GM21737 (cell line): ENCODE measurements at regions not wholly inside any gene's neighbourhood (a gene's known extent, or its start where the extent isn't known, plus 50 kb on each side); places are given as distances from the start of the nearest gene placed in this dataset.

ENCODE experiments used
- ATAC-seq: cut with Tn5 transposase; IDR thresholded peaks from one replicate; pipeline ENCODE4 v1.9.1; 2021; ENCODE audit warnings: mild to moderate bottlenecking, moderate library complexity; ENCODE audit not compliant: unreplicated experiment

DNA sequence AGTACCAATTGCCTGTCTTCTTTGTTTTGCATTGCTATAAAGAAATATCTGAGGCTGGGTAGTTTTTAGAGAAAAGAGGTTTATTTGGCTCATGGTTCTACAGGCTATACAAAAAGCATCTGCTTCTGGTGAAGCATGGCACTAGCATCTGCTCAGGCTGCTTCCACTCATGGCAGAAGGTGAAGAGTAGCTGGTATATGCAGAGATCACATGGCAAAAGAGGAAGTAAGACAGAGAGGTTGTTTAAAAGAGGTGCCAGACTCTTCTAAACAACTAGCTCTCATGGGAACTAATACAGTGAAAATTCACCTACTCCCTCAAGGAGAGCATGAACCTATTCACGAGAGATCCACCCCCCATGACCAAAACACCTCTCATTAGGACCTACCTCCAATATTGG is 56.7 kb upstream of the GUCA2B start:
- no peak for ATAC-seq

DNA sequence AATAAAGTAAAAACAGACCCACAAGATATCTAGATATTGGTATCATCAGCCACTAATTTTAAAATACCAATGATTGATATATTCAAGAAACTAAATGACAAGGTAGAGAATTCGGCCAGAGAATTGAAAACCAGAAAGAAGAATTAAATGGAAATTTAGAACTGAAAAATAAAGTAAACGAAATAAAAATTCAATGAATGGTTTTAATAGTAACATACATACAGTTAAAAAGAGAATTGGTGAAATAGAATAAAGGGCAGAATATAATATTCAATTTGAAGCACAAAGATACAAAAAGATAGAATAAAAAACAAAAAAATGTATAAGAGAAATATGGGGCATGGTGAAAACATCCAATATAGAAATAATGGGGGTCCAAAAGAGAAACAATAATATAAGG is 64.0 kb upstream of the GUCA2B start:
- no peak for ATAC-seq

DNA sequence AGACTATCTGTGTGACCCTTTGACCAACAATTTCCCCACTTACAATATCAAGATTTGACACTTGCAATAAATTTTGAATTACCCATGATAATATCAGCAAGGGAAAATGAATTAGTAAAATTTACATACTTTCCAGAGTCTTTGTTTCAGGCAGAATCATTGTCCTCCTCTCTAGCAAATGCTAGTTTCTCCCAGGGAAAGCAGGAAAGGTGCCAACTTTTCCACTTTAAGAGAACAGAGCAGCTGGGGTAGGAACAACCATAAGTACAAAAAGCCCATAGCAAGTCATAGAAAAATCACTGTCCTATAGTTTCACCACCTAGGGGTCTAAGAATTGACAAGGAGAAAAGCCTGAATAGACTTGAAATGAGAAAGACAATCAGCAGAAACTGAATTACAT is 67.1 kb upstream of the GUCA2B start:
- no peak for ATAC-seq

DNA sequence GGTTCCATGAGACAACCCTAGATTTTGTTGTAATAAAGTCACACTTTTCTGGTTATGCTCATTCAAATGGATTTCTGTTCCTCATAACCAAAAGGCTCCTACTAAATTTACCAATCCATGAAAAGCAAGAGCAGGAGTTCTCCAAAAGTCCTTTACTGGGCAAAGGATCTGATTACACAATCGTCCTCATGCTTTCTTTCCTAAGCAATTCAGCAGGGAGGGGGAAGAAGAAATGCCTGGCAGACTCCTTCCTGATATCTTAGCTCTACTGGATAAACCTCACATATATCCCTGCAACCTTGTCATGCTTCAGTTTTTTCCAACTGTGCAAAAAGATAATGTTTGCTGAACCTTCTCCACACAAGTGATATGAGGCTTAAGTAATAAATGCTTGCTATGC is 67.6 kb upstream of the GUCA2B start:
- ATAC-seq = no peak

DNA sequence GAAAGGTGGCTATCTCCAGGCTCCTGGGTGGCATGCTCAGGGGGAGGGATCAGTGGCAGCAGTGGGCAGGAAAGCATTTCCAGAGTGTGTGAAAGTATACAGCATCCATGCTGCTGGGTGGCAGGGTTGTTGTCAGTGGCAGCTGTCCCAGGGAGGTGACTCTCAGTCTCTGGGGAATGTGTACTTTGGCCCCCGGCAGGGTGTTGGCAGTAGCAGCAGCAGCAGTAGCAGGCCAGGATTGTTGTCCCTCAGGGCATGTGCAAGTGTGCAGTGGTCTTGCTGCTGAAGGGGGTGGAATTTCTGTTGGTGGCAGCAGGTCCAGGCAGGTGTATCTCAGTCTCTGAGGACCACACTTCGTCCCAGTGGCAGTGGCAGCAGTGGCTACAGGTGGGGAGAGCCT is 71.7 kb upstream of the GUCA2B start:
- no peak for ATAC-seq

DNA sequence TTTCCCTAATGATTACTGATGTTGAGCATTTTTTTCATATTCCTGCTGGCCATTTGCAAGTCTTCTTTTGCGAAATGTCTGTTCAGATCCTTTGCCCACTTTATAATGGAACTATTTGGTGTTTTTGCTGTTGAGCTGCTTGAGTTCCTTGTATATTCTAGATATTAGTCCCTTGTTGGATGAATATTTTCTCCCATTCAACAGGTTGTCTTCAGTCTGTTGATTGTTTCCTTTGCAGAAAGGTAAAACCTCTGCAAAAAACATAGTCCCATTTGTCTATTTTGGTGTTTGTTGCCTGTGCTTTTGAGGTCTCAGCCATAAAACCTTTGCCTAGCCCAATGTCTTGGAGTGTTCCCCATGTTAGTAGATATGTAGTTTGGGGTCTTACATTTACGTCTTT is 78.0 kb upstream of the GUCA2B start:
- ATAC-seq = no peak

DNA sequence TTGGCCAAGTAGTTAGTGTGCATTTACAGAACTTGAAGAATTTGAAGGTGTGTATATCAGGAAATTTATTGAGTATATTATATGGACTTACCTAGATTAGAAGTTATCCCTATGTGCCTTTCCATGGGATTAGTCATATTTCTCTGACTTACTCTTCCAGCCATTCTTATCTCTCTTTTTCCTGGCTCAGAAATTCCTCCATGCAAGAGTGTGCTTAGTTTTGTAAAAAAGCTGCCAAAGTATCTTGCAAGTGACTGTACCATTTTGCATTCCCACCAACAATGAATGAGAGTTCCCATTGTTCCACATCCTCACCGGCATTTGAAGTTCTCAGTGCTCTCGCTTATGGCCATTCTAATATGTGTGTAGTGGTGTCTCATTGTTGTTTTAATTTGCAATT is 82.2 kb upstream of the GUCA2B start:
- no peak for ATAC-seq

DNA sequence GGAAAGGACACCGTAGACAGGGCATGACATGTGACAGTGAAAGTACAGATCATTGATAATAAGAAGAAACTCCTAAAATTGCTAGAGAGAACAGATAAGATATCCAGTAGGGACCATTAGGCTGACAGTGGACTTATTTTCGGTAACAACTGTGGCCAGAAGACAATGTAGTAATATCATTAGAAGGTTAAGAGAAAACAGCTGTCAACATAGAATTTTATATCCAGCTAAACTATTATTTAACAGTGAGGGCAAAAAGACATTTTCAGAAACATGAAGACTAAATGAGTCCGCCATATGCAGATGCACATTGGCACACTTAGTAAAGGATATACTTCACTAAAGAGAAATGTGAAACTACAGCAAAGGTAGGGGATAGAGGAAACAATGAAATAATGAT is 95.4 kb upstream of the GUCA2B start:
- no peak for ATAC-seq

DNA sequence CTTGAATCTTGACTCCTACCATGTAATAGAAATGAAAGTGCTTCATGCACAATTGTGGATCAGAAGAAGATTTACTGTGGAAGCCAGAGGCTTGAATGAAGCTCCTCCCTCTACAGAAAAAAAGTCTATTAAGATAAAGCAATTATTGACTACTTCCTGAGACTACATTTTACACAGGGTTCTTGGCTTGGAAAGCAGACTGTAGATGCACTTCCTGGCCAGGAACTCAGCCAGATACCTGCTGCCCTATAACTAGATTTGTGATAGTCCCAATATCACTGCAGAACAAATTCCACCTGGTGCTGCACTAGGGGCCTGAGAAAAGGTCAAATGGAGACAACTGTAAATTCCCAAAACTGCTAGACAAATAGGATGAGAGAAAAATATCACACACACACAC is 96.8 kb upstream of the GUCA2B start:
- ATAC-seq = no peak

DNA sequence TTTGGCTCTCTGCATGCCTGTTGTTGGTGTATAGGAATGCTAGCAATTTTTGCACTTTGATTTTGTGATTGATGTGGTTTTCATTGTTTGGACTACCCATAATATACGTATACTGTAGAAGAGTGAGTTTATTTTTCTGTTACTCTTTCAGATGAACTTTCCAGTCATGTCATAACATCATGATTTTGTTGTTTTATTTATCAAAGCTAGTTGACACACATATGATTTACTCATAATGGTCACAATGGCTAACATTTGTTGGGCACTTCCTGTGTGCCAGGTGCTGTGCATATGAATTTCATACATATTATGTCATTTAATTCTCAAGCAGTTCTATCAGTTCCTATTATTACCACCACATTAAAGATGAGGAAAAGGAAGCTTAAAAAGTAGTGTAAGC is 98.1 kb upstream of the GUCA2B start:
- no peak for ATAC-seq

DNA sequence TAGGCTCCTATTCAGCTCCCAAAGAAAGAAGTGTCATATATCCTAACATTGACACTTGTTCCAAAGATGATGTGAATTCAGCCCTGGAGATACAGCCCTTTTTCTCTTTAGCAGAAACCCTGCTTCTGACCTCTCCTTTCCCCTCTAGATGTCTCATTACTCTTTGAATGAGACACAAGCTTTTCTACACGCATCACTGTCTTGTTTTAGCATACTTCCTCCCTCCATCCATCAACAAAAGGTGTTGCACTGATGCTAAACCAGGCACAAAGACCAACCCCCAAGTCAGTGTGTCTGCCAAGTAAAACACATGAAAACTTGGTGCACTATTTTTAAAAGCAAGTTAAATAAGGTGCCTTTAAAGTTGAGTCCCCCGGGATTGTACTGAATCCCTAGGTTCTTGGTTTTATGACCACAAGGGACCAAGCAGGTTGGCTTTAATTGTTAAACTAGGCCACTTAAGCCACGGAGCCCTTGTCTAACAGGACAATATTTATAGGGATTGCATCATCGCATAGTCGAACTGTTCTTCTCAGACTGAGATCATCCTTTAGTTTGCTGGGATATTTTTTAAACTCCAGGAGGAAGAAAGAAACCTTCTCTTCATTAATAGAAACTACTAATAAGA is 101.0 kb upstream of the GUCA2B start:
- no peak for ATAC-seq

DNA sequence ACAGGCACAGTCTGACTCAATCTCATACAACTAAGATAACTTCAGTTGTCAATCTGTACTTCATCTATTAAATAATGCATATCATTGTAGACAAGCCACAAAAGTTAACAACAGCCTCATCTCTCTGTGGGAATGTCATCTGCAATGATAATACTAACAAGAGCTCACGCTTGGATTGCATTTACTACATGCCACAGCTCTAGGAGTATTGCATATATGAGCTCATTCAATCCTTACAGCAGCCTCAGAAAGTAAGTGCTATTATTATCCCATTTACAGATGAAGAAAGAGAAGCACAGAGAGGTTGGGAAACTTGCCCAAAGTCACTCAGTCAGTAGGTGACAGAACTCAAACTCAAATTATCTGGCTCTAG is 105.7 kb upstream of the GUCA2B start:
- ATAC-seq = no peak

DNA sequence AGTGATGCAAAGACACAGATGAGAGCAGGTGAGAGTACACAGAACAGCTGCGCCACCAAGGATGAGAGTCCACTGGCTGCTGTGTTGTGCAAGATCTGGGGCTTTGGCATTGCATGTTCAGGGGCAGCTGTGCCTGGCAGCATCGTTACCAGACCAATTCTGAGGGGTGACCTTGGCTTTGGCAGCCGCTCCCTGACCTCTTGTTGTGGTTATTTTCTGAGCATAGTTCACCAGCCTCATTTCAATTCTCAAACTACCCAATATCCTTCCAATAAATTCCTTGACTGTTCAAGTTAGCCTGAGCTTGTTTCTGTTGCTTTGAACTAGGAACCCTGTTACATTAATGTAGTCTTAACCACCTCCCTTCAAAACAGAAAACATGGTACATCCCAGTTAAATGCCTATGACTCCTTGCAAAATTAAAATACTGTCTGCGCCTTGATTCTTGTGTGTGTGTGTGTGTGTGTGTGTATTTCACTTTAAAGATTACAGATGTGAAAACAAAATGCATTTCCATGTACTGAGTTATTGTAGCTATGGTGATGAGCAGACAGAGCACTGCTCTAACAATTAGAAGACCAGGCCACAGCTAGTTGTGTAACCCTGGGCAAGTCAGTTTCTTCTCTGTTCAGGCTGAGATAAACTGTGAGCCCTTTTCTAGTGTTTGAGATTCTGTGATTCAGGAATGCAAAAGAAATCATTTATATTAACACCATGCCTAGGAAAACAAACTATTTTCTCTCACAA is 106.3 kb upstream of the GUCA2B start:
- no peak for ATAC-seq

DNA sequence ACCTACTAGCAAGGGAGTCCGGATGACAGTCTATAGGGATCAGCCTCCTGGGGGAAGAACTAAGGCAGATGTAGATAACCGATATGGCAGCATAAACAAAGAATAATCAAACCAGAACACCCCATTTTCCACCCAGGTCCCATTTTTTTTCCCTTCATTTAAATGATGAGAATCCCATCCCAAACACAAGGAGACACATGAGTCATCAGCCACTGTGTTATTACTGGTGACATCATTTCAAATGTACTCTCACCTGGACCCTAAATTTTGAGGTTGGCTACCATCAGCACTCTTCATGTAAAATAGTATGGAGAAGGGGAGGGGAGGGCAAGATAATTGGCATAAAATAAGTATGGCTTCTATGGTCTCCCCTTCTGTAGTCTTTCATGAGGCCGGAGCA is 108.9 kb upstream of the GUCA2B start:
- ATAC-seq = no peak

DNA sequence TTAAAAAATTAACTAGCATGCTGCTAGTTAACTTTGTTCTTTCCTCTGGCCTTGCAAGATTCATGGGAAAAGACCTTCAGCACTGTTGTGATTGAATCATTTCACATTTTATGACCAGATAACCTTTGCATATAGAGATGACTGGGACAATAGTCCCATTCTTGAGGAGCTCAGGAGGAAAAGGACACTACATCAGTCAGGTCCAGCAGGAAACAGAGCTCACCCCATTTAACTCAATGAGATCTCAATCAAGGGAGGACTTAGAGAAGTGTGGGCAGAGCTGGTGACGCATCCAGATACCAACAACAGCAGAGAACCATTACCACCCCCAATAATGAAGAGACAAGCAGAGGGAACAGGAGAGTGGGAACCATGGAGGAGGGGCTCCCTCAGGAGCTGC is 109.4 kb upstream of the GUCA2B start:
- ATAC-seq = no peak

DNA sequence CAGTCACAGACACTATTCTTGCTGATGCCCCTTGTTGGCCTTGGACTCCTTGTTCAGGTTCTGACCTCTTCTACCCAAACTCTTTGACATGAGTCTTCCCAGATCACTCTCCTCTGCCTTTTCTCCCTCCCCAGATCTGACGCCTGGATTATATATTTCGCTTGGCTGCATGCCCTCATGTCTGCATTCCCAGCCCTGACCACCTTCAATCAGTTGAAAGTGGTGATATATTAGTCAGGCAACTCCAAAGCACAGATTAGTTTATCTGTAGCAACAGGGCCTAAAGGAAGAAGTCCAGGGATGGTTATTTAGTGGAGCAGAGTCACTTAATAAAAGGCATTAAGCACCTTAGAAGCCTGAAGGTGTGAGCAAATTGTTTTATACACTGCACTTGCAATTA is 110.0 kb upstream of the GUCA2B start:
- no peak for ATAC-seq

DNA sequence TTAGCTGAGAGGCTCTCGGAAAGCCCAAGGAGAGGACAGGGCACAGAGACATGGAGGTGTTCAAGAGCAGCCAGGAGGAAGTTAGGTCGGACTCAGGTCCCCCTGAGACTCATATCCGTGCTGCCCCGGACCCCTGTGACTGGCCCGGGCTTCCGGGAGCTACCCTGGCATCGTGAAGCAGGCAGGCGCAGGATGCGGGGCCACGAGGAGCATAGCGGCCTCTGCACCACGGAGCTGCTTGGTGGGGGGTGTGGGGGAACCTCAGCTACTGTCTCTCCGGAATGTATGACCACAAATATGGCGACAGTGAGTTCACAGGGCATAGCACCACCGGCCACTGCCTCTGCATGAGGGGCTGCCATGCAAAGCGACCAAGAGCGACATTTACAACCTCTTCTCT is 112.2 kb upstream of the GUCA2B start:
- ATAC-seq = no peak

DNA sequence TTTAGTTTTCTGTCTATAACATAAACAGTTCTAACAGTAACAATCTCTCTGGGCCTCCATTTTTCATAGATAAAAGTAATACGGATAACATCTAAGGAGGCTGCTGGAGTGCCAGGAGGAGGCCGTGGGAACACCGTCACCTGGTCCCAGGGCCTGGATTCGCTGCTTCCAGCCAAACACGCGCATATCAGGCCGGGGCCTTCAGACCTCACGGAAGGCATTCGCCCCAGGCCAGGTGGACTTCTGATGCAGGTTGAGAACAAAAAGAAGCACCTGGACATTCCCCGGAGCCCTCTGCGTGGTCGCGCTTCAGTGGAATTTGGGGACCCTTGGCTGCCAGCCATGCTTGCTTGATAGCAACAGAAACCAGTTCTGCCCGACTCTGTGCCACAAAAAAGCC is 113.1 kb upstream of the GUCA2B start:
- no peak for ATAC-seq

DNA sequence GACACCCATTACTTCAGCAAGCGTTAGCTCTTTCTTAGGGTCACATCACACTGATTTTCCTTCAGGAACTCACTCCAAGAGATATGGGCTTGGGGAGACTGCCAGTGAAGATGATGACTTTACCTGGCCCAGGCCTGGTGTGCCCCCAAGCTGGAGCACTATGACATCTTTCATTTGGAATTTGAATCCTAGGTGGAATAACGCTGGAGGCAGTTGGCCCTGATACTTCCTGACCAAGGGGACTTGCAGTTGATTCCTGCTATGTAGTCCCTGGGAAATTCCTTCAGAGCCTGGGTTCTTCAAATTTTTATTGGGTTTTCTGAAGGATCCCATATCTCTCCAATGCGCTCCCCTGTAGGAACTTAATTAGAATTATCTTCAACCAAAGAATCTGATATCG is 114.9 kb upstream of the GUCA2B start:
- no peak for ATAC-seq

DNA sequence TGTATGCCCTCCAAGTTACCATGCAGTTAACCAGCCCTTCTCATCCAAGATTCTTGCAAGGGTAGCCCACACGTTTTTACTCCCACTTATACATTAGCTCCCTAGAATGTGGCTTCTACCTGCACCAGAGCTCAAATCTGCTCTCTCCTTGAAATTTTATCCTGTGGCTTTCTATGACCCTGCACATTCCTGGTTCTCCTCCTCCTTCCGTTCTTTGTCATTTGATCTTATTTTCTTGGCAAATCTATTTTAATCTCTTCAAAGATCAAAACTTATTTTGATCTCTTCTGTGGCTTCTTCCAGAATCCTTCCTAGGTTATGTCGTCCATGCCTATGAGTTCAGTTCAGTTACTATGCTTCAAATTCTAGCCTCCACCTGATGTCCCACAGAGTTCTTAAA is 115.6 kb upstream of the GUCA2B start:
- no peak for ATAC-seq

DNA sequence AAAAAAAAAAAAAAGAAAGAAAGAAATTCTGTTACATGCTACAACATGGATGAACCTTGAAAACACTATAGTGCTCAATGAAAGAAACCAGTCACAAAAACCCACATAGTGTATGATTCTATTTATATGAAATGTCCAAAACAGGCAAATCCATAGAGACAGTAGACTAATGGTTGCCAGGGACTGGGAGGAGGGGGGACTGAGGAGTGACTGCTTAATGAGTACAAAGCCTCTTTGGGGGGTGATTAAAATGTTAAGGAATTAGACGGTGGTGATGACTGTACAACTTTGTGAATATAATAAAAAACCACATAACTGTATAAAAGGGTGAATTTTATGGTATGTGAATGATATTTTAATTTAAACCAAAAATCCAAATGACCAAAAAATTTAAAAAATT is 116.0 kb upstream of the GUCA2B start:
- ATAC-seq = no peak

DNA sequence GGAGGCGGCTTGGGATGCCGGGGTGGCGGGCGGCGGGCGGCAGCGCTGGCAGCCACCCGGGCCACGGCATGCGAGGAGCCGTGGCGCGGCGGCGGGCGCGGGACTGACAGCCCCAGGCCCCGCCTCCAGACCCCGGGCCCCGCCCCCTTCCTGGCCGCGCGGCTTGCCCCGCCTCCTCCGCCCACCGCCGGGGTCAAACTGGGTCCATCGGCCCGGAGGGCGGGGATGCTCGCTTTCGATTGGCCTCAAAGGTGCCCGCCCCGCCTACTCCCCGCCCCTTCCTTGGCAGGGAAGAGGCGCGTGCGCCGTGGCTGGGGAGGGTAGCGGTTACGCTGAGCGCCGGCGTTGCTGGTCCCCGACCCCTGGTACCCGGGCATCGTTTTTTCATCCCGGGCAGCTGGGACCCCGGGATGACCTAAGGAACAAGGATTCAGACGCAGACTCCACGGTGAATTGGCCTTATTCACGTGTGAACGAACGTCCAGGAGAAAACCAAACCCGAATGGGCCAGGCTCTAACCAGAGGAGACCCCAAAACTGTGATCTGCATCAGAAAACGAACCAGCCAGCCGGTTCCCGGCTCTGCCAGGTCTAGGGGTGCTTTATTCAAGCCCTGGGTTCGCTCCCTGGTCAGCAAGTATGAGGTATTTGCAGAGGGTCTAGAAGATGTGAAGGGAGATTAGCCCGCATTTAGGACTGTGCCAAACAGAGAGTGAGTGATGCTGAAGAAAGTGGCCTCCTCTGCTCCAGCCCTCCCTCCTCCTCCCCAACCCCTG is 117.2 kb upstream of the GUCA2B start:
- ATAC-seq = peak; percentile 91
